ENCODE measurements at regions not wholly inside any gene's neighbourhood (a gene's known extent, or its start where the extent isn't known, plus 50 kb on each side); places are given as distances from the start of the nearest gene placed in this dataset.

- Histone ChIP-seq H3K27me3 (peaks cover 91% of the 10 kb centered on the region), H3K9me3 (no peaks in the 10 kb centered on the region), H3K36me3 (no peaks in the 10 kb centered on the region), H3K27ac (no peak overlapping the region), H3K4me3 (peak overlapping the region in 1 of 2 donors; percentile 47), H3K4me1 (peaks cover 0 to 21% (median 4%) of the 10 kb centered on the region in 3 donors)
- 6 to 16% methylated on average over 5 to 9 of the region's 20 CpGs for WGBS, 2 donors (ENCODE audit: low coverage in 1 of 2)
- no peak for ATAC-seq
- TF ChIP-seq POLR2AphosphoS5 (IDR thresholded peaks at IDR 0.05) (no peak), EP300 (IDR thresholded peaks at IDR 0.05) (no peak), CTCF (IDR thresholded peaks at IDR 0.05) (no peak), POLR2A (IDR thresholded peaks at IDR 0.05) (no peak)
Measured at GRCh38 chr7:1289666-1290025, 57.0 kb downstream of the UNCX start.

- Histone ChIP-seq H3K4me3 (peak overlapping the region; percentile 3 to 47), H3K36me3 (no peaks in the 10 kb centered on the region), H3K27ac (no peak overlapping the region), H3K27me3 (peaks cover 86% of the 10 kb centered on the region), H3K9me3 (no peaks in the 10 kb centered on the region), H3K4me1 (peaks cover 0 to 21% (median 4%) of the 10 kb centered on the region in 3 donors)
- no peak for ATAC-seq
- 3 to 4% methylated on average over 22 to 35 of the region's 50 CpGs for WGBS, 2 donors (ENCODE audit: low coverage in 1 of 2)
- TF ChIP-seq CTCF (IDR thresholded peaks at IDR 0.05), result peak in 1 of 4 experiments; percentile 14
- TF ChIP-seq POLR2A (IDR thresholded peaks at IDR 0.05), result no peak
- no peak for TF ChIP-seq POLR2AphosphoS5 (IDR thresholded peaks at IDR 0.05)
- no peak for TF ChIP-seq EP300 (IDR thresholded peaks at IDR 0.05)
Measured at GRCh38 chr7:1290026-1290678, 57.5 kb downstream of the UNCX start.

GRCh38 chr7:1290679-1291356, 58.1 kb downstream of the UNCX start:
- H3K4me1 ChIP-seq, result peaks cover 0 to 21% (median 4%) of the 10 kb centered on the region in 3 donors
- WGBS, 2 donors (ENCODE audit: low coverage in 1 of 2), result 5 to 47% methylated on average over 3 to 7 of the region's 37 CpGs
- H3K4me3 ChIP-seq, result peak overlapping the region; percentile 3 to 47
- H3K27ac ChIP-seq, result no peak overlapping the region
- H3K36me3 ChIP-seq, result no peaks in the 10 kb centered on the region
- H3K27me3 ChIP-seq, result peaks cover 84% of the 10 kb centered on the region
- ATAC-seq, result no peak
- no peaks in the 10 kb centered on the region for H3K9me3 ChIP-seq
- TF ChIP-seq CTCF (IDR thresholded peaks at IDR 0.05) (no peak), EP300 (IDR thresholded peaks at IDR 0.05) (no peak)

- Histone ChIP-seq H3K27ac (no peak overlapping the region), H3K27me3 (peaks cover 84% of the 10 kb centered on the region), H3K9me3 (no peaks in the 10 kb centered on the region), H3K4me3 (no peak overlapping the region), H3K4me1 (peaks cover 0 to 21% (median 4%) of the 10 kb centered on the region in 3 donors), H3K36me3 (no peaks in the 10 kb centered on the region)
- TF ChIP-seq CTCF (IDR thresholded peaks at IDR 0.05) (no peak), POLR2A (IDR thresholded peaks at IDR 0.05) (no peak), POLR2AphosphoS5 (IDR thresholded peaks at IDR 0.05) (no peak), EP300 (IDR thresholded peaks at IDR 0.05) (no peak)
- ATAC-seq, result no peak
- WGBS, 2 donors (ENCODE audit: low coverage in 1 of 2), result 88% methylated on average over 11 of the region's 13 CpGs; no CpG with 5 or more reads in 1 of the 2 donors
Measured at GRCh38 chr7:1291357-1291689, 58.7 kb downstream of the UNCX start.

Data from gastroesophageal sphincter (tissue), 4 donors.